ENCODE measurements at regions not wholly inside any gene's neighbourhood (a gene's known extent, or its start where the extent isn't known, plus 50 kb on each side); places are given as distances from the start of the nearest gene placed in this dataset.

DNA sequence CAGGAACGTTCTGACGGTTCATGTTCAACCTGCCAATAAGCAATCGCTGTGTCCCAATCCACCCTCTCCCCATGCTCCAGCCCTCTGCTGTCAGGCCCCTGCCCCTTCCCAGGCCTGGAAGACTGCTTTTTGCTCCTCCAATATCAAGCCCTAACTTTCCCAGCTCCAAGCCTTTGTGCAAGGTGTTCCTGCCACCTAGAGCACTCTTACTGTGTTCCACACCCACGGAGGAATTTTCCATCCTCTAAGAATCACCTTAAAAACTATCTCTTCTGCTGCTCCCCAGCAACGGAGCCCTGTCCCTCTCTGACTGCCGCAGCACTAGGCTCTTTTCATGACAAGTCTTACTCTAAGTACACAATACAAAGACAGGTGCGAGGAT lies 657.9 kb downstream of the AJAP1 start:
- Histone ChIP-seq H3K27ac (no peak overlapping the region), H3K4me3 (no peak overlapping the region), H3K9me3 (no peaks in the 10 kb centered on the region), H3K27me3 (no peaks in the 10 kb centered on the region), H3K36me3 (replicated peaks in 1 of 2; ENCODE audit: insufficient read depth in 1 of 2, low read depth in 2 of 2) (no peaks in the 10 kb centered on the region), H3K4me1 (no peaks in the 10 kb centered on the region)
- DNase-seq (no peak), ATAC-seq (no peak)
- intact Hi-C loops (cut with DNase I): no loop called here
- WGBS, 2 donors: 66 to 67% methylated on average over 7 of the region's 7 CpGs
- TF ChIP-seq, protein P1, sequence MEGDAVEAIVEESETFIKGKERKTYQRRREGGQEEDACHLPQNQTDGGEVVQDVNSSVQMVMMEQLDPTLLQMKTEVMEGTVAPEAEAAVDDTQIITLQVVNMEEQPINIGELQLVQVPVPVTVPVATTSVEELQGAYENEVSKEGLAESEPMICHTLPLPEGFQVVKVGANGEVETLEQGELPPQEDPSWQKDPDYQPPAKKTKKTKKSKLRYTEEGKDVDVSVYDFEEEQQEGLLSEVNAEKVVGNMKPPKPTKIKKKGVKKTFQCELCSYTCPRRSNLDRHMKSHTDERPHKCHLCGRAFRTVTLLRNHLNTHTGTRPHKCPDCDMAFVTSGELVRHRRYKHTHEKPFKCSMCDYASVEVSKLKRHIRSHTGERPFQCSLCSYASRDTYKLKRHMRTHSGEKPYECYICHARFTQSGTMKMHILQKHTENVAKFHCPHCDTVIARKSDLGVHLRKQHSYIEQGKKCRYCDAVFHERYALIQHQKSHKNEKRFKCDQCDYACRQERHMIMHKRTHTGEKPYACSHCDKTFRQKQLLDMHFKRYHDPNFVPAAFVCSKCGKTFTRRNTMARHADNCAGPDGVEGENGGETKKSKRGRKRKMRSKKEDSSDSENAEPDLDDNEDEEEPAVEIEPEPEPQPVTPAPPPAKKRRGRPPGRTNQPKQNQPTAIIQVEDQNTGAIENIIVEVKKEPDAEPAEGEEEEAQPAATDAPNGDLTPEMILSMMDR (IDR thresholded peaks at IDR 0.05): no peak
- TF ChIP-seq POLR2A (IDR thresholded peaks at IDR 0.05): no peak

DNA sequence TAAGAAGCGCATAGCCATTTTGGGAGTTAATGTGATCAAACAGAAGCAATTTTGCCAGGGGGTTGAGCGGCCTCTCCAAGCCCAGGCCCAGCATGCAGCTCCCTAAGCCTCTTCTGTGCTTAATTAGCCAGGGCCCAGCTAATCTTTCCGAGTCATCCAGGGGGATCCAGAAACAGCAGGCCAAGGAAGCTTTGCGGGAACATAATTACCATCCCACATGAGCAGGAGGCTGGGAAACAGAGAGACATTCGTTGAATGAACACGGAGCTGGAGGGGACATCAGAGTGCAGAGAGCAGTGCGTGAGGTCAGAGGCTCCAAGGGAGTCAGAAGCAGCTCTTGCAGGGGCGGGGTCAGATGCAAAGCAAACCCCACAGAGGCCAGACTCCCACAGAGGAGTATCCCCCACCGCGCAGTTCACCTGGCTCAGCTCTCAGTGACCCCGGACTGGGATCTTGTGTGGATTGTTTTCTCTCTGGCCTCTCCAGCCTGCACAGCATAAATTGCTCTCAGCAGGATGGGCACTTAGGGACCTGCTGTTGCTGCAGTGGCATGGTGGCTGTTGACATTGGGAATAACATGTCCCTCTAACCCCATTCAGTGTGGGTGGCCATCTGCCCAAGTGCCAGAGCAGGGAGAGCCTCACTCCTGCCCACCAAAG lies 657.4 kb downstream of the AJAP1 start:
- no peak for DNase-seq
- intact Hi-C loops (cut with DNase I): no loop called here
- WGBS, 2 donors: 49 to 52% methylated on average over 11 of the region's 11 CpGs

DNA sequence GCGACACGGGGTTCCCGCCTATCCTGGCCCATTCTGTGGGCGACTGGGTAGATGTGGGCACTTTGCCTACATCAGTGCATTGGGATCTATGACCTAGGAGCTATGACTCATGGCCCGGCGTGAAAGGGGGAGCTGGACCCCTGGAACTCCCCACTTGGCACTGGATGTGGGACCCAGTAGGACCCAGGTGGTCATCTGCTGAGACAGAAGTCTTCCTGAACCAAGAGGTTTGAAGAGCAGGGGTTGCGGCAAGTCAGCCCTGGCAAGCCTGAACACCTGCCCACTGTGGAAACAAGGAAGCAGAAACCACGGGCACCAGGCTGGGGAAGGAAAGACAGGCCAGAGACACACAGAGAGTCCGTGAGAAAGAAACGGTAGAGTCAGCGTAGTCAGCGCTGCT lies 656.7 kb downstream of the AJAP1 start:
- H3K4me1 ChIP-seq: no peaks in the 10 kb centered on the region
- no peaks in the 10 kb centered on the region for H3K27me3 ChIP-seq
- ATAC-seq (no peak), DNase-seq (no peak)
- no peak for TF ChIP-seq POLR2A (IDR thresholded peaks at IDR 0.05)
- TF ChIP-seq, protein P1 (IDR thresholded peaks at IDR 0.05): no peak
- WGBS, 2 donors: 58 to 73% methylated on average over 11 to 12 of the region's 12 CpGs
- no peaks in the 10 kb centered on the region for H3K36me3 ChIP-seq (replicated peaks in 1 of 2; ENCODE audit: insufficient read depth in 1 of 2, low read depth in 2 of 2)
- no peak overlapping the region for H3K27ac ChIP-seq
- H3K9me3 ChIP-seq: no peaks in the 10 kb centered on the region
- intact Hi-C loops (cut with DNase I): no loop called here
- H3K4me3 ChIP-seq: no peak overlapping the region

More for the DNA sequence above, 657.4 kb downstream of the AJAP1 start:
- Histone ChIP-seq H3K27me3 (no peaks in the 10 kb centered on the region), H3K9me3 (no peaks in the 10 kb centered on the region), H3K36me3 (replicated peaks in 1 of 2; ENCODE audit: insufficient read depth in 1 of 2, low read depth in 2 of 2) (no peaks in the 10 kb centered on the region), H3K4me3 (no peak overlapping the region), H3K27ac (no peak overlapping the region), H3K4me1 (no peaks in the 10 kb centered on the region)
- TF ChIP-seq POLR2A (IDR thresholded peaks at IDR 0.05): no peak
- TF ChIP-seq, protein P1 (IDR thresholded peaks at IDR 0.05): no peak
- ATAC-seq: no peak

DNA sequence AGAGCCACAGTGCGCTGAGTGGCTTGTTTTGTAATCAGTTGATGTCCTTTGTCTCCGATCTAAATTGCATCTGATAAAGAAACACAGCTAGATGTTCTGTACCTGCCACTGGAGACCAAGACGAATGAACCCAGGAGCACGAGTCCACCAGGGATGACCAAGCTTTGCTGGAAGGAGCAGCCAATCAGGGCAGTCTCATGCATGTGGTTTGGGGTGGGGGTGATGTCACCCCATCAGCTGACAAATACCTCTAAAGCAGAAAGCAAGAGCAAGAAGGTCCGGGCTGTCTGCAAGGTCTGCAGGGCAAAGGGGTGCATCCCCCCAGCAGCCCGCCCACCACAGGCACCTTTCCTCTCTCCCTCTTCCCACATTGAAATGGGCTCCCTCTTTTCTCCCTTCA lies 653.8 kb downstream of the AJAP1 start:
- intact Hi-C loops (cut with DNase I): no loop called here
- H3K4me1 ChIP-seq: no peaks in the 10 kb centered on the region
- H3K9me3 ChIP-seq: no peaks in the 10 kb centered on the region
- no peak for ATAC-seq
- 52 to 65% methylated on average over 6 of the region's 6 CpGs for WGBS, 2 donors
- H3K4me3 ChIP-seq: no peak overlapping the region
- no peaks in the 10 kb centered on the region for H3K36me3 ChIP-seq (replicated peaks in 1 of 2; ENCODE audit: insufficient read depth in 1 of 2, low read depth in 2 of 2)
- no peak for DNase-seq
- no peak overlapping the region for H3K27ac ChIP-seq
- no peak for TF ChIP-seq POLR2A (IDR thresholded peaks at IDR 0.05)
- TF ChIP-seq, protein P1 (IDR thresholded peaks at IDR 0.05): no peak
- no peaks in the 10 kb centered on the region for H3K27me3 ChIP-seq

DNA sequence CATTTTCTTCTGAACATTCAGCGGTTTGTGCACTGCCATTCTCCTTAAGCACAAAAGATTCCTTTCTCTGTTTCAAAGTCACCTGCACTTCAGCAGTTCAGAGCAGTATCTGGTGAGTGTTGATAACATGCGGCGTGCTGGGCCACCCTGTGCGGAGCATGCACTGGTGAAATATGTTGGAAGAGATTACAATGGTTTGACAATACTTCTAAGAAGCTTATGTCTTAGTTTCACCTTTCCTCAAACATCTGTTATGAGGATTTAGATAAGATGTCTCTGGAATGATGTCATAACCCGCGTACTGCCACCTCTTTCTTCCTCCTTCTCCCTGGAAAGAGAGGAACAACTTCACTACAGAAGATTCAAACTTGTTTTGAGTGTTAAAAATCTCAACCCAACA lies 650.3 kb downstream of the AJAP1 start:
- ATAC-seq: no peak
- WGBS, 2 donors: 78% methylated on average over 6 of the region's 6 CpGs
- H3K4me3 ChIP-seq: no peak overlapping the region
- DNase-seq: no peak
- H3K27me3 ChIP-seq: no peaks in the 10 kb centered on the region
- H3K9me3 ChIP-seq: no peaks in the 10 kb centered on the region
- H3K27ac ChIP-seq: no peak overlapping the region
- no peaks in the 10 kb centered on the region for H3K36me3 ChIP-seq (replicated peaks in 1 of 2; ENCODE audit: insufficient read depth in 1 of 2, low read depth in 2 of 2)
- no peaks in the 10 kb centered on the region for H3K4me1 ChIP-seq
- intact Hi-C loops (cut with DNase I): no loop called here
- TF ChIP-seq, protein P1 (IDR thresholded peaks at IDR 0.05): no peak
- TF ChIP-seq POLR2A (IDR thresholded peaks at IDR 0.05): no peak

Measured in body of pancreas (tissue), 4 donors.